Activated T-cell treated with anti-CD3 and anti-CD28 coated beads for 4 hours (primary cell): ENCODE measurements at regions not wholly inside any gene's neighbourhood (a gene's known extent, or its start where the extent isn't known, plus 50 kb on each side); places are given as distances from the start of the nearest gene placed in this dataset.

Source experiments
- DNase-seq: peaks from one replicate; pipeline ENCODE4 v3.0.0-alpha.2; 2020

GRCh38 chr10:44627591-44628354 lies 242.9 kb upstream of the CXCL12 start:
- no peak for DNase-seq

DNA sequence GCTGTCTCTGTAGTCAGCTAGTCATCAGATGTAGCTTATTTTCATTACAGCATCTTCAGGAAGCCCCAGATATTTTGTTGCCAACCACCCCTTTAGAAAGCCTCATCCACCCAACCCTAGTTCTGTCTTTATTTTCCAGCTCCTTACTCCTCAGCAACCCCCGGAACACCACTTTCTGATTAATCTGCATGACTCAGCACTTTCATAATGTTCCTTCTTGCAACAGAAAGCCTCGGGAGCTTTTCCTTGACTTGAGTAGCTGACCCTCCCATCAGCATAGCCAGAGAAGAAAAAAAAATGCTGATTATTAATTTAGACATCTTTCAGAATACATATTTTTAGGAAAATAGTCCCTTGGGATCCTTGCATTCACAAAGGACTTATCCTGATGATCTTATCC lies 244.0 kb upstream of the CXCL12 start:
- DNase-seq, result no peak

DNA sequence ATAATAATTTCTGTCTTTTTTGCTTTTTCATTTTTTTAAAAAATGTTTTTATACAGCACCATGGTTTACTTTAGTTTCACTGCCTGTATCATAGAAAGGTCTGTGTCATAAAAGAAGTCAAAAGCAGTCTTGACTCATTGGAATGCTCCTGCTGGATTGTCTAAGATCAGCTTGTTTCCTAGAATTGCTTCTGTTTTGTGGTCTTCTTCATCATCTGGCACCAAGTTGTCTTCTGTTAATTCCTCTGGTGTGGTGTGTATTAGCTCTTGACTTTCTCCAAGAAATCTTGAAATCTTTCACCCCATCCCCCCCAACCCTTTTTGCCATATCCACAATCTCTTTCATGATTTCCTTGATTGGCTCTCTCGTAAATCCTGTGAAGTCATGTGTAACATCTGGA lies 250.3 kb upstream of the CXCL12 start:
- no peak for DNase-seq

DNA sequence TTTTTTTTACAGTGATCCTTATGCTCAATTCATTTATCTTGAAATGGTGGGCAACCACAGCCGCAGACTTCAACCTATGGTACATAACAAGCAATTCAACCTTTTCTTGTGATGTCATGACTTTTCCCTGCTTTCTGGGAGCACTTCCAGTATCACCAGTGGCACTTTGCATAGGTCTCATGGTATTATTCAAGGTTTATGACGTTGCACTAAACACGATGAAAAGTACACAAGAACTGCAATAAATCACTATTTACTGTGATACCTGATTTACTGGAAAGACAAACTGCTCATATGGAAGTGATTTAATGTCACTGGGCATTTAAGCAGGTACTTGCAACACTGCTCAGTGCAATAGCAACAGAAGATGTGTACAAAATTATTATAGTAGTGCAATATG lies 251.7 kb upstream of the CXCL12 start:
- DNase-seq, result no peak

DNA sequence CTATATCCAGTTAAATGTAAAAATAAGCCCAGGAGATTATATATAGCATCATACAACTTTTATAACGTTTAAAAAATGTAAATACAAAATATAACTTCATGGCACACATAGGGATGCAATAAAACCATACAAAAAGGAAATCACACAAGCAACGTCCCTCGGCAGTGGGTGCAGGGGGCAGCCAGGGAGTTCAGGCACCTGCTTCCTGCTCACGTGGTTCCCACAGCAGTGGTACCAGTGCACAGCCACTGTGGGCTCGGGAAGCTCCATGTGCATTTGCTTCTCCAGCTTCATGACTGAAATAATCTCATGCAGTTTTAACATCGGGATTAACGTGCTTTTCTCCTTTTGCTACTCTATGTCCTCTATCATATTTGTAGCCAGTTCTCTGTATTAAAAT lies 255.5 kb upstream of the CXCL12 start:
- DNase-seq, result no peak

DNA sequence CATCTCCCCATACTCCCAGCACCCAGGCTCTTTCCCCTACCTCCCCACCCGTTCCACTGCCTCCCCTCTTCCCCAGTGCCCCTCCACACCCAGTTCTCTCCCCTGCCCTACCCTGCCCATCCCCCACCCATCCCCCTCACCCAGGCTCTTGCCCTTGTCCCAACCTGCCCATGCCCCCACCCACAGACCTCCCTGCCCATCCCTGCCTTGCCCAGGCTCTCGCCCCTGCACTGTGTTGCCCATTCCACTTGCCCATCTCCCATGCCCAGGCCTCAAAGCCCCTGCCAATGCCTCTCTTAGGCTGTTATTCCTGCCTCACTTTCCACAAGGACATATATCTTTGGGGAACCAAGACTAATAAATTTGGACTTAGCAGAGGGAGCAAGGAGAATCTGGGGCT lies 262.6 kb upstream of the CXCL12 start:
- DNase-seq, result no peak

GRCh38 chr10:44647877-44648542 lies 263.1 kb upstream of the CXCL12 start:
- no peak for DNase-seq

GRCh38 chr10:44650691-44651661 lies 260.2 kb upstream of the TMEM72 start:
- no peak for DNase-seq

DNA sequence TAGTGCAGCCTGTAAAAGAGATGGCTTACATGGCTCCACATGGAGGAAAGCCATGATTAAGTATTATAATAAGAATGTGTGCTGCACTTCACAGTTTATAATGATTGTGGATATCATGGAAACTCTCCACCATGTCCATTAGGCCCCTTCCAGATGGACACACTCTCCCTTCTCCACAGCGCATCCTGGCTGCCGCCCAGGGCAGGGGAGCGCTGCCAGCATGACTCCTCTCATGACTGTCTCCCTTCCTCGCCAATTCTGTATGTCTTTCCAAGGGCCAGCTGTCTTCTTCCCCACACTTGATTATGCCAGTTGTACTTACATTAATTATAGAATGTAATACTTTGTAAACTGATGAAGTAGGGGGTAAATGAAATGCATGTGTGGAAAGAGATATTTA lies 259.3 kb upstream of the TMEM72 start:
- no peak for DNase-seq

- no peak for DNase-seq
These were observed 251.8 kb upstream of the TMEM72 start for GRCh38 chr10:44659320-44659719.

DNA sequence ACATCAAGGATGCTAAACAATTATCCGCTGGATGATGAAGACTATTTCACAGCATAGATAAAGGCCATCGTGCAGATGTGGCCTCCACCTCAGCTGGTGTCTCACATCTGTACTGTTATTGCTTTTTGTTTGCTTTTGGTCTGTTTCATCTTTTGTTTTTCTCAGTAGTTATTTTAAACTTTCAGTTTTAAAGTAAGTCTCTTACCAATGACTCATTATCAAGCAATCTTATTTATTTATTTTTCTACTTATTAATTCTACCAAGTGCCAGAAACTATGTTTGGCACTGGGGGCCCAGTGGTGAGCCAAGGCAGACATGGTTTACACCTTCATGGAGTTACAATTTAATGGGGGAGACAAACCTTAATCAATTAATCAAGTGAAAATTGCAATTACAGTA lies 250.9 kb upstream of the TMEM72 start:
- no peak for DNase-seq

DNA sequence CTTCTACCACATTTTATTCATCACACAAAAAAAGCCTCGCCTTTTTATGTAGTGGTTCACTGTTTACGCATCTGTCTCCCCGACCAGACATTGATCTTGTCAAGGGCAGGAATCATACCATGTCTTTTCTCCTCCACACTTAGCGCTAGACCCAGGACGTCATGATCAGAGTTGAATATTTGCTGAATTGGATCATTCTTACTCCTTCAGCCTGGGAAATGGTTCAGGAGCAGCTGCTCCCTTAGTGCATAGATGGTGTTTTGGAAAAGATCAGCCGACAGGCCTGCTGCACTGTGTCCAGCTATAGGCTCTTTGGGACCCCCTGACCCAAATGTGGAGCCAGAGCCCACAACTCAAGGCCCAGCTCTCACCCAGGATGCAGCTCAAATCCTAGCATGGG lies 249.1 kb upstream of the TMEM72 start:
- DNase-seq, result no peak

GRCh38 chr10:44668336-44668735 lies 242.8 kb upstream of the TMEM72 start:
- DNase-seq, result no peak

GRCh38 chr10:44671319-44671718 lies 239.8 kb upstream of the TMEM72 start:
- DNase-seq, result no peak

DNA sequence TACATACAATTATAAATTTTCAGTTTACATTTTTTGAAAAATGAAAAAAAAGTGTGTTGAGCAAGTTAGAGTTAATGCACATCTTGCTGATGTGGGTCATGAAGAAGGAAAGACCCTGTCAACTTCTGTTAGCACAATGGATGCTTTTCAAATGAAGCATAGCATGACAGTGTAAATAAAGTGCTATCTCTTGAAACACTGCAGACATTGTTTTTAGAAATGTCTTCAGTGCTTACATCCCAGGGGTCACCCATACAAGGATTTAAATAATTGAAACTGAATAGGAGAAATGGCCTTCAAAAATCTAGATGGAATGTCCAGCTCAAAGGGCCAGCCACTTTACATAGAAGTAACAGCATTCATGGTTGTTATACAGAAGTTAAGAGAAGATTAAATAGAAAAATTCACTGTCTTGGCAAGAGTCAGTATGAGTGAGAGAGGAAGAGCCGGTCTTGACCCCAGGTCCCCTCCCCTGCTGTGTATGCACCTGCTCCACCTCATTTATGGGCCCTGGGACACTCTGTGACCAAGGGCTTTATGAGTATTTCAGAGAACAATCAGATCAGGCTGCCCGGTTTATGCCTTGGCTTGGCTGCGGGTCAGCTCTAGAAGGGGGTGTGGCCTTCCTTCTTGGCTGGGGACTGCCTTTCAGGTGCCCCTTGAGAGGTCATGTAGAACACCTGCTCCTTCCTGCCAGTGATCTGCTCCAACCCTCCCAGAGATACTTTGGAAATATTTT lies 237.7 kb upstream of the TMEM72 start:
- DNase-seq, result no peak

DNA sequence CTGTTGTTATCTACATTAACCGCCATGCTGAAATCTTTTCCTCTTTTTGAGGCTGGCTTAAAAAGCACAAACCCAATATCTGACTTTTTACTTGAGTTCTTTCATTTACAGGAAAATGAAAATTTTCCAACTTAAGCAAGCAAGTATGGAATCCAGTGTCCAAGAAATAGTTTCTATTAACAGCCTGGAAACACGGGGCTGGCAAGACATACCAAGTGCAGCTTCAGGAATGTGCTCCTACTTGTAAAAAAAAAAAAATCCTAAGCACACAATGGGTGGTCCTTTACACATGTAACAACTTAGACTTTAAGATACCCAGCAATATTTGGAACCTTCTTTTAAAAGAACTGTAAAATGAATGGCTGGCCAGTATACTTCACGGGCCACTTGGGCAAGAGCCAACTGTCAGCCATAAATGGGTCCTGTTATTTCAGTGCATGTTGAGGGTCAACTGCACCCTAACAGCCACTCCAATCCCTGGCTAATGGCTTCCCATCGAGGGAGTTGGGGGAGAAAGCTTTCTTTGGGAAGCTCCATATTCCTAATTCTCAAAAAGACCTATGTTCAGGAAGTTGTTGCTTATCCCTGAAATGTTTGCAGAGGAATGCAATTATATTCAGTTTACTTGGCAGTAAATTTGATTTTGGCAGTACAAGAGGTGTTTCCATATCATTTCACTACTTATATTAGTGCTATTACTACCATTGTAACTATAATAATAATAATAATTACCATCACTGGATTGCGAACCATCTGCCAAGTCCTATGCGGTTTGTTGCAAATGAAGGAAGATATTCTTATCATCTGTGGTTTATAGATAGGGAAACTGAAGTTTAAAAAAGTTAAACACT lies 236.4 kb upstream of the TMEM72 start:
- DNase-seq, result no peak

GRCh38 chr10:44675387-44675874 lies 235.7 kb upstream of the TMEM72 start:
- DNase-seq, result no peak

DNA sequence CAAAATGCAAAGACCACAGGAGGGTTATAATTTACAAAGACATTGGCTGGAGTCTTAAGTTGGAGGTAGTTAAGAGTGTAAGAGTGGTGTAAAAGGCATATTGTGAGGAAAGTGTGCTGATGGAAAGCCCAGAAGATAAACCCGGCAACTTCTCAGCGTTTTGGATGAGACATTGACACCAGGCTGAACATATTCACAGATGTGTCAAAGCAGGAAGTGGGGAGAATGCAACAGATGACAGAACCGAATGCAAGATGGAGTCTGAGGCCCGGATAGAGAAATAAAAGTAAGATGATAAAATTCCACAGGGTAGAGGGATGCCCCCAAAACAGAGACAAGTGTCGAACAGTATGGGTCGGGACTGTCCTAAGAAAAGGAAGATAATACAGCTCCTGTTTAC lies 230.4 kb upstream of the TMEM72 start:
- no peak for DNase-seq

GRCh38 chr10:44682507-44682906 lies 228.6 kb upstream of the TMEM72 start:
- no peak for DNase-seq

DNA sequence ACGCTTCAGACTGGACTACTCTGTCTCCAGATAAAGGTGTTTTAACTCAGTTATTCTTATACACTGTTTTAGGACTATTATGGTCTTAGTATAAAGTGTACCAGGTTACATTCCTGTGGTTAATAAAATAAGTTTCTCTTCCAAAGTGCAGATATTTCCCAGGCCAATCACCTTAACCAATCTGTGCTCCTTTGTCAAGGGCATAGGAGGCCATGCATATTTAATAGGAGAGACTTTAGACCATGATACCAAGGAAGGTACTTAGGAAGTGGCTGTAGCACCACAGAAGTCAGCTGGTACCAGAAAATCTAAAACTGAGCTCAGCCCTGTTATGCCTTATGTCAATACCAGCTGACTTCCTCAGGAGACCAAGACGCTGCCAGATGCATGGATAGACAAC lies 226.5 kb upstream of the TMEM72 start:
- DNase-seq, result no peak

DNA sequence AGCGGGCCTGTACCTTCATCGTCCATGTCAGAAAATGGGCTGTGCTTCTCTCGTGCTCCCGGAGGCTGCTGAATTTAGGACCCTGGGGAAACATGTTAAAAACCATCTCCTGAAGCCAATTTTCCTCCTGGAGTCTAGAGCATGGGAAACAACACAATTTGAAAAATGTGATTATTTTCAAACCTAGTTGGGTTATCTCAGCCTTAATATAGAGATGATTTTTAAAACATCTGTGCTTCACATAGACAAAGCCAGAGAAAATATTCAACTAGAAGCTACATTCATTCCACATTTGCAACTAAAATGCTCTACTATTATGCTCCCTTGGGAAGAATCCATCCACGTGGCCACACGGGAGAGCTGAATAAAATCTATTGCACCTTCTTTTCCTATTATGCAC lies 225.9 kb upstream of the TMEM72 start:
- DNase-seq, result no peak

- no peak for DNase-seq
These were observed 225.4 kb upstream of the TMEM72 start for GRCh38 chr10:44685747-44686146.
